PC-9 (cell line): ENCODE measurements at regions not wholly inside any gene's neighbourhood (a gene's known extent, or its start where the extent isn't known, plus 50 kb on each side); places are given as distances from the start of the nearest gene placed in this dataset.
A peak's percentile ranks its signal among the peaks of the same experiment; 100 is the strongest.

Experiments used
- BruUV-seq: library from RNA; stranded (reverse); fragments of 400-500 nt; replicated peaks from 2 replicates; lab custom pipeline; 2021; lab: Mats Ljungman, UMichigan
- CTCF ChIA-PET: fragments of 300-600 bp; sonication (Branson Sonifier 250); formaldehyde crosslinking; loops from one replicate; lab custom pipeline; 2022; ENCODE audit warnings: antibody characterized with exemption; lab: Charles Lee
- POLR2A ChIA-PET: fragments of 300-600 bp; sonication (Branson Sonifier 250); formaldehyde crosslinking; loops from one replicate; lab custom pipeline; 2022; ENCODE audit warnings: antibody characterized with exemption; ENCODE audit not compliant: unreplicated experiment; lab: Charles Lee
- DNase-seq, 2 experiments: peaks; one replicate each; pipeline versions ENCODE4 v3.0.0 to v3.0.0-alpha.2; 2015 to 2022; ENCODE audit warnings: mixed read lengths in 1 of 2
- H2AFZ ChIP-seq: fragments of 200-600 bp; sonication (generic); 2 replicates; pipeline ENCODE4 v1.8.1; 2017; ENCODE audit warnings: antibody characterized with exemption
- H3F3A ChIP-seq: fragments of 200-600 bp; sonication (generic); 2 replicates; pipeline ENCODE4 v1.8.1; 2017; ENCODE audit warnings: antibody characterized with exemption, mild to moderate bottlenecking, low read depth; ENCODE audit not compliant: insufficient read depth
- H3K27ac ChIP-seq: fragments of 200-600 bp; sonication (generic); 2 replicates; pipeline ENCODE4 v1.6.1; 2016; ENCODE audit warnings: mixed run types
- H3K27me3 ChIP-seq: fragments of 200-600 bp; sonication (generic); 2 replicates; pipeline ENCODE4 v1.6.1; 2016; ENCODE audit warnings: low read depth, mixed run types; ENCODE audit not compliant: insufficient read depth
- H3K36me3 ChIP-seq: fragments of 200-600 bp; sonication (generic); 2 replicates; pipeline ENCODE4 v1.6.1; 2016; ENCODE audit warnings: low read depth, mixed run types
- H3K4me1 ChIP-seq: fragments of 200-600 bp; sonication (generic); replicated peaks from 2 replicates; pipeline ENCODE4 v1.6.1; 2016; ENCODE audit warnings: mixed run types; ENCODE audit not compliant: insufficient read depth
- H3K4me2 ChIP-seq: fragments of 200-600 bp; sonication (generic); 2 replicates; pipeline ENCODE4 v1.6.1; 2017; ENCODE audit warnings: mixed run types
- H3K4me3 ChIP-seq: fragments of 200-600 bp; sonication (generic); 2 replicates; pipeline ENCODE4 v1.6.1; 2016; ENCODE audit warnings: mixed run types
- H3K79me2 ChIP-seq: fragments of 200-600 bp; sonication (generic); 2 replicates; pipeline ENCODE4 v1.6.1; 2017; ENCODE audit warnings: low read depth, mixed run types
- H3K9me2 ChIP-seq: fragments of 200-600 bp; sonication (generic); 2 replicates; pipeline ENCODE4 v1.8.1; 2017; ENCODE audit warnings: mild to moderate bottlenecking; ENCODE audit not compliant: insufficient read depth
- H3K9me3 ChIP-seq: fragments of 200-600 bp; sonication (generic); 2 replicates; pipeline ENCODE4 v1.8.1; 2016; ENCODE audit warnings: low read depth; ENCODE audit not compliant: insufficient read depth
- H4K20me1 ChIP-seq: fragments of 200-600 bp; sonication (generic); 2 replicates; pipeline ENCODE4 v1.8.1; 2017; ENCODE audit not compliant: insufficient read depth
- CTCF ChIP-seq: fragments of 200-600 bp; sonication (generic); conservative IDR thresholded peaks from 2 replicates; pipeline ENCODE4 v1.6.1; 2017; ENCODE audit warnings: mixed run types, antibody characterized with exemption, mild to moderate bottlenecking, moderate library complexity
- EZH2 ChIP-seq: fragments of 200-600 bp; sonication (generic); IDR thresholded peaks from 2 replicates; pipeline ENCODE4 v1.8.0; 2017; ENCODE audit warnings: antibody characterized with exemption, low read depth
- intact Hi-C: fragments of 100-400 bp; cut with micrococcal nuclease; formaldehyde crosslinking; loops from one replicate; pipeline ENCODE4 v1.10.0; 2022; ENCODE audit not compliant: unreplicated experiment

- no peak overlapping the region for H2AFZ ChIP-seq
Measured at GRCh38 chr7:26925768-26926167, 61.4 kb upstream of the SKAP2 start.

GRCh38 chr7:26924149-26924767 is 59.9 kb upstream of the SKAP2 start:
- intact Hi-C loops = no loop called here
- no TSS peak for BruUV-seq
- Histone ChIP-seq H3K9me2 (no peaks in the 10 kb centered on the region; the same call in 1 of the 2 replicates), H3K4me1 (no peaks in the 10 kb centered on the region), H3F3A (no peaks in the 10 kb centered on the region), H3K36me3 (no peaks in the 10 kb centered on the region), H3K4me3 (no peak overlapping the region), H4K20me1 (no peaks in the 10 kb centered on the region), H2AFZ (no peak overlapping the region), H3K79me2 (no peaks in the 10 kb centered on the region), H3K4me2 (no peak overlapping the region), H3K27me3 (no peaks in the 10 kb centered on the region), H3K9me3 (no peaks in the 10 kb centered on the region), H3K27ac (no peak overlapping the region)
- CTCF ChIA-PET = no interaction called here
- POLR2A ChIA-PET = interaction anchor here (0.6 kb wide), 1 partner anchor 13 kb away, joined by 12 read pairs; no protein-coding TSS in a partner anchor
- DNase-seq = peak in 1 of 2 experiments; percentile 16
- no peak for TF ChIP-seq EZH2
- no peak for TF ChIP-seq CTCF

More at GRCh38 chr7:26925768-26926167, 61.4 kb upstream of the SKAP2 start:
- ChIA-PET POLR2A (interaction anchor here (0.6 kb wide), 1 partner anchor 1175 kb away, joined by 4 read pairs; no protein-coding TSS in a partner anchor), CTCF (no interaction called here)
- Histone ChIP-seq H3K27me3 (no peaks in the 10 kb centered on the region), H3K4me1 (peaks cover 11% of the 10 kb centered on the region; the same call in 1 of the 2 replicates), H3K36me3 (no peaks in the 10 kb centered on the region), H4K20me1 (no peaks in the 10 kb centered on the region), H3F3A (0 out of 2 replicates have a peak, but pooled peaks cover 6% of the 10 kb centered on the region), H3K4me3 (no peak overlapping the region), H3K4me2 (no peak overlapping the region), H3K27ac (no peak overlapping the region), H3K9me3 (no peaks in the 10 kb centered on the region), H3K79me2 (no peaks in the 10 kb centered on the region), H3K9me2 (no peaks in the 10 kb centered on the region; the same call in 1 of the 2 replicates)
- DNase-seq = peak in 1 of 2 experiments; percentile 28
- BruUV-seq = no TSS peak
- intact Hi-C loops = no loop called here
- TF ChIP-seq CTCF (no peak), EZH2 (no peak)

- Histone ChIP-seq H3K27ac (no peak overlapping the region), H3K4me3 (no peak overlapping the region), H3K9me3 (no peaks in the 10 kb centered on the region), H3K4me2 (no peak overlapping the region), H3K27me3 (no peaks in the 10 kb centered on the region), H3K79me2 (no peaks in the 10 kb centered on the region), H4K20me1 (no peaks in the 10 kb centered on the region), H3K36me3 (no peaks in the 10 kb centered on the region), H3K9me2 (no peaks in the 10 kb centered on the region), H3K4me1 (peaks cover 12% of the 10 kb centered on the region), H2AFZ (no peak overlapping the region), H3F3A (no peaks in the 10 kb centered on the region)
- intact Hi-C loops = loop anchor here (2.0 kb wide), 1 partner anchor 55 kb away; the partner anchor contains the start of gene SKAP2
- ChIA-PET POLR2A (interaction anchor here (0.5 to 0.7 kb wide), 2 partner anchors 174 to 202 kb away, joined by 4 to 6 read pairs; no protein-coding TSS in a partner anchor), CTCF (no interaction called here)
- TF ChIP-seq EZH2 (no peak), CTCF (no peak)
- peak in 1 of 2 experiments; percentile 30 for DNase-seq
- no TSS peak for BruUV-seq
Measured at GRCh38 chr7:26919906-26920493, 55.6 kb upstream of the SKAP2 start.
